HL-60 (cell line): ENCODE measurements at regions not wholly inside any gene's neighbourhood (a gene's known extent, or its start where the extent isn't known, plus 50 kb on each side); places are given as distances from the start of the nearest gene placed in this dataset.

Experiments
- POLR2AphosphoS5 ChIP-seq: IDR thresholded peaks from 2 replicates; pipeline ENCODE4 v1.6.1; 2012; ENCODE audit warnings: low read depth
- SPI1 ChIP-seq: IDR thresholded peaks from 2 replicates; pipeline ENCODE4 v1.6.1; 2012; ENCODE audit warnings: low read depth, mild to moderate bottlenecking, borderline replicate concordance
- TF ChIP-seq, protein P1 (sequence below): IDR thresholded peaks from one replicate; pipeline ENCODE4 v1.5.1; 2011; ENCODE audit warnings: low read length, control low read depth, inconsistent platforms; ENCODE audit not compliant: insufficient read depth
- TF ChIP-seq, protein P2 (sequence below): IDR thresholded peaks from 2 replicates; pipeline ENCODE4 v1.6.1; 2012; ENCODE audit warnings: low read depth; ENCODE audit not compliant: insufficient replicate concordance

DNA sequence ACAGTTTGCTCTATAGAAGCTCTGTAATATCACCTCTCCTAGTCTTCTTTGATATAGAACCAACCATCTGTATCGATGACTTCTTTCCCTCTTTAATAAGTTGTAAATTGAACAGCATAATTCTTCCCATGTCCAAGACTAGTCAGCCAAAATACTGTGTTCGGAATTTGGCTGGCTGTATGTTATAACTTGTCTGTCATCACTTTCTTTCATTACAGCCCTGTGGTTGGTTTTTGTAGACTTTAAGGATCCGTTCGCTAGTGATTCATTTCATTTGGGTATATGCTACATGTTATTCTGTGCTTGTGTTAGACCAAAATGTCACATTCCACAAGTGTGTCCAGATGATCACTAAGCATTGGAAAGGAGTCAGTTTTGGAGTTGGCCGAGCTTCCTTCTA lies 155.4 kb upstream of the ITGB1 start:
- TF ChIP-seq, protein P1, sequence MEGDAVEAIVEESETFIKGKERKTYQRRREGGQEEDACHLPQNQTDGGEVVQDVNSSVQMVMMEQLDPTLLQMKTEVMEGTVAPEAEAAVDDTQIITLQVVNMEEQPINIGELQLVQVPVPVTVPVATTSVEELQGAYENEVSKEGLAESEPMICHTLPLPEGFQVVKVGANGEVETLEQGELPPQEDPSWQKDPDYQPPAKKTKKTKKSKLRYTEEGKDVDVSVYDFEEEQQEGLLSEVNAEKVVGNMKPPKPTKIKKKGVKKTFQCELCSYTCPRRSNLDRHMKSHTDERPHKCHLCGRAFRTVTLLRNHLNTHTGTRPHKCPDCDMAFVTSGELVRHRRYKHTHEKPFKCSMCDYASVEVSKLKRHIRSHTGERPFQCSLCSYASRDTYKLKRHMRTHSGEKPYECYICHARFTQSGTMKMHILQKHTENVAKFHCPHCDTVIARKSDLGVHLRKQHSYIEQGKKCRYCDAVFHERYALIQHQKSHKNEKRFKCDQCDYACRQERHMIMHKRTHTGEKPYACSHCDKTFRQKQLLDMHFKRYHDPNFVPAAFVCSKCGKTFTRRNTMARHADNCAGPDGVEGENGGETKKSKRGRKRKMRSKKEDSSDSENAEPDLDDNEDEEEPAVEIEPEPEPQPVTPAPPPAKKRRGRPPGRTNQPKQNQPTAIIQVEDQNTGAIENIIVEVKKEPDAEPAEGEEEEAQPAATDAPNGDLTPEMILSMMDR, result no peak
- TF ChIP-seq POLR2AphosphoS5 (no peak), SPI1 (no peak)
- TF ChIP-seq, protein P2, sequence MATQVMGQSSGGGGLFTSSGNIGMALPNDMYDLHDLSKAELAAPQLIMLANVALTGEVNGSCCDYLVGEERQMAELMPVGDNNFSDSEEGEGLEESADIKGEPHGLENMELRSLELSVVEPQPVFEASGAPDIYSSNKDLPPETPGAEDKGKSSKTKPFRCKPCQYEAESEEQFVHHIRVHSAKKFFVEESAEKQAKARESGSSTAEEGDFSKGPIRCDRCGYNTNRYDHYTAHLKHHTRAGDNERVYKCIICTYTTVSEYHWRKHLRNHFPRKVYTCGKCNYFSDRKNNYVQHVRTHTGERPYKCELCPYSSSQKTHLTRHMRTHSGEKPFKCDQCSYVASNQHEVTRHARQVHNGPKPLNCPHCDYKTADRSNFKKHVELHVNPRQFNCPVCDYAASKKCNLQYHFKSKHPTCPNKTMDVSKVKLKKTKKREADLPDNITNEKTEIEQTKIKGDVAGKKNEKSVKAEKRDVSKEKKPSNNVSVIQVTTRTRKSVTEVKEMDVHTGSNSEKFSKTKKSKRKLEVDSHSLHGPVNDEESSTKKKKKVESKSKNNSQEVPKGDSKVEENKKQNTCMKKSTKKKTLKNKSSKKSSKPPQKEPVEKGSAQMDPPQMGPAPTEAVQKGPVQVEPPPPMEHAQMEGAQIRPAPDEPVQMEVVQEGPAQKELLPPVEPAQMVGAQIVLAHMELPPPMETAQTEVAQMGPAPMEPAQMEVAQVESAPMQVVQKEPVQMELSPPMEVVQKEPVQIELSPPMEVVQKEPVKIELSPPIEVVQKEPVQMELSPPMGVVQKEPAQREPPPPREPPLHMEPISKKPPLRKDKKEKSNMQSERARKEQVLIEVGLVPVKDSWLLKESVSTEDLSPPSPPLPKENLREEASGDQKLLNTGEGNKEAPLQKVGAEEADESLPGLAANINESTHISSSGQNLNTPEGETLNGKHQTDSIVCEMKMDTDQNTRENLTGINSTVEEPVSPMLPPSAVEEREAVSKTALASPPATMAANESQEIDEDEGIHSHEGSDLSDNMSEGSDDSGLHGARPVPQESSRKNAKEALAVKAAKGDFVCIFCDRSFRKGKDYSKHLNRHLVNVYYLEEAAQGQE, result no peak
